GM19328 (cell line): ENCODE measurements at regions not wholly inside any gene's neighbourhood (a gene's known extent, or its start where the extent isn't known, plus 50 kb on each side); places are given as distances from the start of the nearest gene placed in this dataset.

Experiments
- ATAC-seq: cut with Tn5 transposase; IDR thresholded peaks from one replicate; pipeline ENCODE4 v1.9.1; 2021; ENCODE audit warnings: mild to moderate bottlenecking, moderate library complexity; ENCODE audit not compliant: unreplicated experiment

DNA sequence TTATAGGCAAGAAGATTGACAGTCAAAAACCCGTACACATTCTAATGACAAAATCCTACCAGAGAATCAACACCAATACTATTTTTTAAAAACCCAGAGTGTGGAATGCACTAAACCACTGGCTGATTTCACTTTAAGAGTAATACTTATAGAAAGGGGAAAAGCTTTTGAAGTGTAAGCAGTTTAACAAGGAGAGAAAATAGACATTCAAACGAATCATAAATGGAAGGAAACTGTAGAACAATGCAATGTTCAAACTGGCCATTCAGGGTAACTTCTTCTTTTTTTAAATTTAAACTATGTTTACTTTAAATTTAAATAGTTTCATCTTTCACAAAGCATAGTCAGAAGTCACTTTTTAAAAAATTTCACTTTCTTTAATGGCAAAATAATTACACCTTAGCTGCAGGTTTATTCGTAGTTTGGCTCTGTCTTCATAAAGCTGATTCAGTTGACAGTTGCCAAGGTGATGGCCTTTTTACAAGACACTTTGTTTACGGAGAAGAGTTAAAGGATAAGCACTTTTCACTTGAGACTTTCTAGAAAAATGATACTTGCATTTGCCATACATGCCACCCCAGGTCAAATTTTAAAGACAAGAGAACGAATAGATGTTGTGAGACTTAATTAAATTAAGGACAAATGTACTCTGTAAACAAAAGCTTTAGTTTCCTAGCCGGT lies 82.4 kb upstream of the KLF3 start:
- ATAC-seq = no peak

DNA sequence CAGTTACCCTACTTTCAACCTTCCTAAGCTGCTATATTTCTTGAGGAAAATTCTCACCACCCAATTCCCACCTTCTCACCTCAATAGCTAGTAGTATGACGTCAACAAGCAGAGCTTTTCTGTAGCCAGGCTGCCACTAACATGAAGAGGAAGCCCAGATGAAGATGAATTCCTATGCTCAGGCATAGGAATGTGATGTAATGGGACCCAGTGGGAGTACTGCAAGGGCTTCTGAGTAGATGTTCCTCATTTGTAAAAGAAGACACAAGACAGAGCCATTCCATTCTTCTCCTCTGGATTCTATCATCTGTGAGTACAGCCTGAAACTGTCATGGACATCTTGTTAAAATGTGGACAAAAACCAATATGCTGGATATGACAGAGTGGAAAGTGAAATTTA lies 81.6 kb upstream of the KLF3 start:
- no peak for ATAC-seq

DNA sequence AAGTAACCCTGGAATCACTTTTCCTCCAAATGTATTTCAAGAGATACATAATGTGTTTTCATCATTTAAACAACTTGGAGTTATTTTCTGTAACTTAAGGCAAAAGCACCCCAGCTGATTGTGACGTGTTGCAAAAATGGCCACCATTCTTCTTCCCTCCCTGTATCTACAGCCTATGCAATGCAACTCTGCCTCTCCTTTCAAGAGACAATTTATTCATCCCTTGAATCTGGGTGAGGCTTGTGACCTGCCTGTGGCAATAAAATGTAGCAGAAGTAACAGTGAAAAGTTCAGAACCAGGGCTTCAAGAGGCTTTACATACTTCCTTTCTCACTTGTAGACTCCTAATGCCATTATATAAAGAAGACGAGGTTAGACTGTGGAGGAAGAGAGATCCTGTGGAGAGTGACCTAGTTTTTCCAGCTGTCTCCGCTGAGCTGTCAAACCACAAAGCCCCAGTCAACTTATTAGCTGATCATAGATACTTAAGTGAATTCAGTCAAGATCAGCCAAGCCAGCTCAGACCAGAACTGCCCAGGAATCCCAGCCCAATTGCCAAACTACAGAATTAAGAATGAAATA lies 81.0 kb upstream of the KLF3 start:
- no peak for ATAC-seq

DNA sequence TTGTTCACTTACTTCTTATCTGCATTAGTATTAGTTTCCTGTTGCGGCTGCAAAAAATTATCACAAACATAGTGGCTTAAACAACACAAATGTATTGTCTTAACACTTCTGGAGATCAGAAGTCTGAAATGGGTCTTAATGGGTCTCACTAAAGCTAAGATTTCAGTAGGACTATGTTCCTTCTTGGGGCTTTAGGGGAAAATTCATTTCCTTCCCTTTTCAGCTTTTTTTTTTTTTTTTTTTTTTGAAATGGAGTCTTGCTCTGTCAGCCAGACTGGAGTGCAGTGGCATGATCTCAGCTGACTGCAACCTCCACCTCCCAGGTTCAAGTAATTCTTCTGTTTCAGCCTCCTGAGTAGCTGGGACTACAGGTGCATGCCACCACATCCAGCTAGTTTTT lies 78.1 kb upstream of the KLF3 start:
- ATAC-seq = no peak

DNA sequence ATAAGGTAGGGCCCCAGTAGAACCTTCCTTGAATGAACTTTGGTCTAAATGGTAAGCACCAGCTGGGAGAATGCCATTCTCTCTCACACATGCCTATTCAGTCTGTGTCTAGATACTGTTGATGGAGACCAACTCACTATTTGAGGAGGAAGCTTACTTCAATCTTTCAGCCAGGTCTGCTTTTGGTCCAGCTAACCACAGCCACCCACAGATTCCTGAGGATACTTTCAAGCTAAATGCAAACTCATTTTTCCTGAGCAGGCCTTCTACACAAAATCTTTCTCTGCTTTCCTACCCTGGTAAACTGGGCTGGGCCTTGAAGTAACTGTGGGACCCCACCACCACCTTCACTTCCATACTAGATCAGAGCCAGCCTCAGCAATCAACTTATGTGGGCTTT lies 76.9 kb upstream of the KLF3 start:
- ATAC-seq = no peak

DNA sequence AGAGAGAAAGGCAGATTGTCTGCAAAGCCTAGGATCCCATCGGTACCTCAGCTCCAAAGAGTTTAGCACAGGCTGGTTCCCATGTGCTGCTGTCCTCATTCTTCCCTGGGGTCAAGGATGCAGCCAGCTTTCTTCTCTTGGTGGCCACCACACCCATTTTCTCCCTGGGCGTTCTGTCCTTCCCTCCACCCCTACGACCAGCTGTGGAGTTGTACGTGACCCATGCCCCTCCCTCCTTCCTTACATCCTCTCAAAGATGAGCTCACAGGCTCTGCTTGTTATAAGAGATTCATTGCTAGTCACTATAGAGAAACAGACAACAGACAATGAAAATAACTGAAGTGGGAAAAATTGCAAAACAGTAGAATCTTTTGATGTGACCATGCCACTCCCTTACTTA lies 74.0 kb upstream of the KLF3 start:
- ATAC-seq = no peak

DNA sequence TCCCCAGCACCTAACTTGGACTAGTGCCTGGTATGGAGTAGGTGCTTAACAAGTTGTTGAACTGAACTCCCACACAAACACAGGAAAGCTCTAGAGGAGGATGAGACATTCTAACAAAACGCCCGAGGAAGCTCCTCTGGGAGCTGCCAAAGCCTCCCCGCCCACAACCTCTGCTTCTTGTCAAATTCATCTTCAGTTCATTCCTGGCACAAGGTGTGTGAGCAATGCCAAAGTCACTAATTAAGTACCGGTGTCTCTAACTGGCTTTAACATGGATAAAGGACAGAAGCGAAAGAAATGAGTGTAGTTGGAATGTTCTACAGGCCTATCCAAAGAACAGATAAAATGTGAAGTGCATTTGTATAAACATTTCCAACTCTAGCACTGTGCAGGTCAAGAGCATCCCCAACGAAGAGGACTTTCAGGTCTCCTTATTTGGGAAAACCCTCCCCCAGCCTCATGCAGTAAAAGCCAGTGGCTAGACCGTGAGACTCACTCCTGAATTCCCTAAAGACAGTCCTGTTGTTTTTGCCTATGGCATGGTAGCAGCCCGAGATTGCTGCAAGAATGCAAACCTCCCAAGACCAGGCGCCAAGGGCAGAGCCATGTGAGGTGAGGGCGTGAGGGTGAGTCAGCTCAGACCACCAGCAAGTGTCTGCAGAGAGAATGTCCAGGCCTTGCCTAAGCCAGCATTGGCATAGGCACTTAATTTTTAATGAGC lies 72.2 kb upstream of the KLF3 start:
- ATAC-seq = no peak

DNA sequence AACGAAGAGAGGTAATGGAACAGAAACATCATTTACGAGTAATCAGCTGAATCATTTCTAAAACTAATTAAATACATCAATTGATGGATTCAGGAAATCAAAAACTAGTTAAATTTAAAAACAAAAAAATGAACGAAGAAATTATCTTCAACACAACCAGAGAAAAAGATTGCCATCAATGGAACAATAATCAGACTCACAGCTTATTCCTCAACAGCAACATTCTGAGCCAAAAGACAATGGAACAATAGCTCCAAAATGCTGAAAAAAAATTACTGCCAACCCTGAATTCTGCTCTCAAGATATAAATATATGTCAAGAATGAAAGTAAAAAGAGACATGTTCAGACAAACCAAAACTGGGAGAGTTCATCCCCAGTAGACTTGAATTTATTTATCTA lies 65.5 kb upstream of the KLF3 start:
- ATAC-seq = no peak

DNA sequence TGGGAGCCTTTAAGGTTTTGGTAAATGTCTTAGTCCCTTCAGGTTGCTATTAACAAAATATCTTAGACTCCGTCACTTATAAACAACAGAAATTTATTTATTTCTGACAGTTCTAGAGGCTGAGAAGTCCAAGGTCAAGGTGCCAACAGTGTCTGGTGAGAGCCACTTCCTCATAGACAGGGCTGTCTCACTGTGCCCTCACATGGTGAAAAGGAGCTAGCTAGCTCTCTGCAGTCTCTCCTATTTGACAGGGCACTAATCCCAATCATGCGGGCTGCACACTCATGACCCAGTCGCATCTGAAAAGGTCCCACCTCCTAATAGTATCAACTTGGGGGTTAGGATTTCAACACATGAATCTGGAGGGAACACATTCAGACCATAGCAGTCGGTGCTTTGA lies 63.4 kb upstream of the KLF3 start:
- no peak for ATAC-seq

DNA sequence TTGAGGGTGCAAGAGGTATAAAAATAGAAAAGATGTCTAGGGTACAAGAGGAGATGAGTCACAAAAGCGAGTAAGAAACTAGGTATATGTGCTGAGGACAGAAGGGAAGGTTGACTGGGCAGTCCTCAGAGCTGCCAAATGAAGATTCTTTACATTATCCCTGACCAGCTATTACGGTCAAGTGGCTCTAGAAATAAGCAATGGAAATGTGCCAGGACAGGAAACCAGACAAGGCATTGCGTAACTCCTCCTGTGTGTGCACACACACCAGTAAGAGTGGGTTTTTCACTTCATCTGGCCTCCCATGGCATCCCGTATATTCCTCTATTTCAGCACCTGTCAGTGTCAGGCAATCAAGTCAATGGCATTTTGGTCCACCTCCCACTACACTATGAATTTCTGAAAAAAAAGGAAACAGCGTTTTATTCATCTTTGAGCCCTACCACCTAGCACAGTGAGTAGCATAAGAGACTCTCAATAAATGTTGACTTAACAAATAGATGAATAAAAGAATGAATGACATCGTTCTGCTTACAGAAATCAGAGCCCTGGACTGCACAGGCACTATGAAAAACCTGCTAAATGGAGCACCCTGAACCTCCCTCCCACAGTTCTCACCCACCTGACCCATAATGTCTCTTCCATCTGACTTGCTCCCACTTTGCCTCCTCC lies 62.6 kb upstream of the KLF3 start:
- no peak for ATAC-seq

DNA sequence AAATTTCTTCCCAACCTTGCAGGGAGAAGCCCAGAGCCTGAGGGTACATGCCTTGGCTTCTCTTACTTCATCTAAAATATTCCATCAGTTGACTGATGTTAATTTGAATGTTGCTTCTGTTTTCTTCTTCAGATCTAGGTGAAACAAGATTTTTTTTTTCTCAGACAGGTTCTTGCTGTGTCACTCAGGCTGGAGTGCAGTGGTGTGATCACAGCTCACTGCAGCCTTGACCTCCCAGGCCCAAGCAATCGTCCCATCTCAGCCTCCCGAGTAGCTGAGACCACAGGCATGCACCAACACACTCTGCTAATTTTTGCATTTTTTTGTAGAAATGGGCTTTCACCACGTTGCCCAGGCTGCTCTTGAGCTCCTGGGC lies 62.1 kb upstream of the KLF3 start:
- ATAC-seq = no peak

DNA sequence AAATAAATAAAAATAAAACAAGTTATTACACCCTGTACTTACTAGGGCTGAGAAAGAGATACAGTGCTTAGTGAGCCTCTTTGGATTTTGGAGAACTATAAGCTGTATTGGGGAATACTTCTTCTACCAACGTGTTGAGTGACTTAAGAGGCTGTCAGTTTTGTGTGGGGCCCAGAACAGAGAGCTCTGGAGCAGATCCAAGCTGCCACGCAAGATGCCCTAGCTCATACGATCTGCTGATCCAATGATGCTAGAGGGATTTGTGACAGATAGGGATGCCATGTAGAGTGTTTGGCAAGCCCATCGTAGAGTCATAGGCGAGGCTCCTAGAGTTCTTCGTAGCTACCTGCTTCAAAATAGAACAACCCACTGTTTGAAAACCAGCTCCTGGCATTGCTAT lies 60.3 kb upstream of the KLF3 start:
- ATAC-seq = no peak

DNA sequence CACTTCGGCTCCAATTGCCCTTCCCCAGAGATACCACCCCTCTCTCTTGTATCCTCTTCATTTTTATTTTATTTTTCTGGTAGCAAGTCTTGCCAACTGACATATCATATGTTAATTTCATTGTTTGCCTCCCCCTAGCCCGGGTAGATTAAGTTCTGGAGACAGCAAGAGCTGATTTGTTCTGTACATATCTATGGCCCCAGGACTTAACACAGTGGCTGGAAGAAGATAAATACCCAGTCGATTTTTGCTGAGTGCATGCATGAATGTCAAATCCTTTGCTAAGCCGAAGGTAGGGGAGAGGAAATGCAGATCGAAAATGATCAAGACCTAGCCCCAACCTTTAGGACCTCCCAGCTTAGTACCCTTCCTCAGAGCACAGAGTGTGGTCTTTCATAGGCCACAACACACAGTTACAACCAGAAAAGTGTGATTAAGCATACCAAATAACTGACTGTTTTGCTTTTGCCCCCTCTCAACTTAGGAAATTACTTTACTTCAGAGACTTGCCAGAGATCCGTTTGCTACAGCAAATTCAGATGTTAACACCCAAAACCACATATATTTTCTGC lies 58.7 kb upstream of the KLF3 start:
- ATAC-seq = no peak

DNA sequence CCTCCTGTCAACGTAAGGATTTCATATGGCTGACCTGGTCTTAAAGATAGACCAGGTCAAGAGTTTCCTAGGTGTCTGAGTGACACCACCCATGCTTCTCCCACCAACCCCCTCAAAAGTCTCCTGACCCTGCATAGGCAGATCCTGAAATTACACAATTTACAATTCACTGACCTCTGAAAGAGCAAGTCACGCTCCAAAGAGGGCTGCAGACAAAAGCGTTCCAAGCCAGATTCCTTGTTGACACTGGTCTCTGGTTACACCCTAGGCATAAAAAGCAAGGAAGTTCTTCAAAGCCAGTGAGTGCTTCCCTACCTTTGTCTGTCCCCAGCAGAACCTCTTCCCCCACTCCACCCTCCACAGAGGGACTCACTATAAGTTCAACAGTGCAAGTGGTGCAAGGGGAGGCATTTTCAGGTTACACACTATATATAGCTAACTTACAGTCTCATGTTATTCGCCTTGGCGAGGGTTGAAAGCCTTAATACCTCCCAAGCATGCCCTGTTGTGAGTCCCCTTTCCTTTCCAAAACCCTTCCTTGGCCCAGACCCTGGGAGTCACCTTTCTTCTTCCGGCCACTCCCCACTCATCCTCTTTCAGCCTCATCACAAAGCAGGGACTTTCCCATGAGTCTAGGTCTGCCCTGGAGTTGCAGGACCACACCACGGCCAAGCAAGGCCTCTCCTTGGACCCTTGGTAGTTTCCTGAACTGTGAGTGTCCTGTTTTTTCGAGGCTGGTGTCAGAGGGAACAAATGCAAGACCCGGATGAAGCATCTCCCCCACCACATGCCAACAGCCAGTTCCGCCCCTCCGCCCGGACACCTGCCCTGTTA lies 58.0 kb upstream of the KLF3 start:
- ATAC-seq = no peak

DNA sequence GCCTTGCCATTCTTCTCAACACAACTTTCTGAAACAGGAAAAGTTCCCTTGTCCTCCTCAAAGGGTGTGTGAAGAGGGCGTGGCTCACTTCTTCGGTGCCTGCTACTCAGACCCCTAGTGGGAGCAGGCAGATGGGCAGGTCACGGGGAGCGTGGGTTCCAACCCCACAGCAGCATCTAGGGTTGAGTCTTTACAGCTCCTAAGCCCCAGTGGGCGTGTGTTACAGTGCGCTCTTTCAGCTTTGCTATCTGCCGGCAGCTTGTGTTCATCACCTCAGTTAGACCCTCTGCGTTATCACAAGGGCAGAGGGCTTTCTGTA lies 57.5 kb upstream of the KLF3 start:
- ATAC-seq = no peak

DNA sequence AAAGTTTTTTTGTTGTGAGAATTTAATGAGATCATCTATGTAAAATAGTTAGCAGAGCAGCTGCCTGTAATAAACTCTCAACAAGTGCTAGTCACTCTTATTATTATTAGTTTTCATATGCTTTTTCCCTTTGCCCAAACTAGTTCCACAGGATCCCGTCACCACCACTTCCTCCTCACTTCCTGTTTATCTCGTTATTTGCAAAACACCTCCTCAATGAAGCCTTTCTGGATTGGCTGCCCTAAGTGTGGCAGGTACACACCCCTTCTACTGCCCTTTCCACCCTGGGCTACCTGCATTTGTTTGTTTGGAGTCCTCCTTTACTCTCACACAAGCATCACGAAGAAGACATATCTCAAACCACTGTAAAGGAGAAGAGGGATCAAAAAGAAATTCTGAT lies 54.4 kb upstream of the KLF3 start:
- no peak for ATAC-seq

DNA sequence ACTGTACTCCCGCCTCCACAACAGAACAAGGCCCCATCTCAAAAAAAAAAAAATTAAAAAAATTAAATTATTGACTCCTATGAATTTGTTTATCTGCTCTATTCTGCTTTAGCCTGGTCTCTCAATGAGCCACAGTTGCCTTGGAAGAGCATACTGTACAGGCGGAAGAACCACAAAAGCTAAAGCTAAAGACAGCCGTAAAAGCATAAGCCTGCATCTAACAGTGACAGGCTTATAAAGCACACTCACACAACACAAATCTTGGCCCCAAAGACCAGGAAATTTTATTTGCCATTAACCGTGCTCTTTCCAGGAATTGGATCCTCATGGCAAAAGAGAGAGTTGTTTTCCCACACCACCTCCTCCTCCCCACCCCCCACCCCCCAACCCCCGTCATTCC lies 53.5 kb upstream of the KLF3 start:
- no peak for ATAC-seq

DNA sequence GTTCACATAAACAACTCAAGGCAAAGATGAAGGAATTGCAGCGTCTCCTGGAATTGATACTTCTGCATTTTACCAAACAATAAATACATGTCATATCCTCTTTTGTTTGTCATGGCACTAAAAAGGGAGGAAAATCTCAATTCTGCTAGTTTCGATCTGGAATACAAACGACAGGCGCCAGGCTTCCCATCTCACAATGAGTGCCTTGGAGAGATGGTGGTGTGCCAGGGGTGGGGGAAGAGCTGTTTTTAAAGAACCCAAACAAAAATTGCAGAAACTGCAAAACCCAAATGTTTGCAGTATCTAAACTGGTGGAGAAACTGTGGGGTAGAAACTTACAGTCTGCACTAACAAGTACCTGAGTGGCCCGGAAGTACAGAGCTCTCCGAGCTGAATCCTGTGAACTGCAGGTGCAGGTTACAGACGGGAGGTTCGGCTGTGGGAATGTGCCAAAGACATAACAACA lies 53.0 kb upstream of the KLF3 start:
- ATAC-seq = no peak

DNA sequence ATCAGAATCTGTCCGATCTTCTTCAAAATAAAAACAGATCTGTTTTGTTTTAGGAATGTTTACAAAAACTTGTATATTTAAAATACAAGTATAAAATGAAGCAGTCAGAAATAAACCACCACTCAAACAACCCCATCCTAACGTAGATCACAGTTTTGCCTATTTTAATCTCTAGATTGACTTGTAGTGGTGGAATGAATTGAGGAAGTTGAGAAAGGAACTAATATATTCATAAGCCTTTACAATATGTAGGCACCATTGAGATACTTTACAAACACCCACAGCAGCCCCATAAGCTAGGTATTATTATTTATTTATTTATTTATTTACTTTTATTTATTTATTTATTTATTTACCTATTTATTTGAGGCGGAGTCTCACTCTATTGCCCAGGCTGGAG lies 52.3 kb upstream of the KLF3 start:
- no peak for ATAC-seq

DNA sequence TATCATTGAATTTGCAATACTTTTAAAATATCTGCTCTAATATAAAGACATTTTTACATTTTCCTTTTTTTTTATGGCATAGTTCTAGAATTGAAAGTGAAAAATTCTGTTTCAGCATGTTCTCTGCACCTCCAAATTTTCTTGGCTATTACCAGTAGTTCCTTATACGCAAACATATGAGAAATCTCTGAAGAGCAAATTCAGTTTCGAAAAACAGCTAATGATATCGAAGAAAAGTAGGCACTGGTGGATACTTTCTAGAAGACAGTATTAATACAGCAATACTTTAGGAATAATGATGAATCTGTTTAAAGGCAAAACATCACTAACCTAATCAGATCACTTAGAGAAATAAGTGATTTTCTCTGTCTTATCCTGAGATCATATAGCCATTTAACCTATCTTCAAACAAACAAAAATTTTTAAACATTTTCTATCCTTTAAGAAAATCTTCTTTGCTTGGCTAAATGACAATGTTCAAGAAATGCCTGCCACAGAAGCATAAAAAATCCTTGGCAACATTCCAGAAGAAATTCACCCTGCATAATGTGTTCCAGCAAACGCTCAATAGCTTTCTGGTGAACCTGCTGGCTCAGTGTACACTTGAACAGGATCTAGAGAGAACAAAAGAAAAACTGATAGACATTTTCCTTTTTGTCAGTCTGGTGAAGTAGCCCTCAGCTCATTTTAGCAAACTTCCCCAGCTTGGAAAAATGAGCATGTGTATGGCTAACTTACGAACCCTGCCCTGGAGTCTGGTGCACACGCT lies 51.2 kb upstream of the KLF3 start:
- ATAC-seq = no peak
